ENCODE measurements at regions not wholly inside any gene's neighbourhood (a gene's known extent, or its start where the extent isn't known, plus 50 kb on each side); places are given as distances from the start of the nearest gene placed in this dataset.

DNA sequence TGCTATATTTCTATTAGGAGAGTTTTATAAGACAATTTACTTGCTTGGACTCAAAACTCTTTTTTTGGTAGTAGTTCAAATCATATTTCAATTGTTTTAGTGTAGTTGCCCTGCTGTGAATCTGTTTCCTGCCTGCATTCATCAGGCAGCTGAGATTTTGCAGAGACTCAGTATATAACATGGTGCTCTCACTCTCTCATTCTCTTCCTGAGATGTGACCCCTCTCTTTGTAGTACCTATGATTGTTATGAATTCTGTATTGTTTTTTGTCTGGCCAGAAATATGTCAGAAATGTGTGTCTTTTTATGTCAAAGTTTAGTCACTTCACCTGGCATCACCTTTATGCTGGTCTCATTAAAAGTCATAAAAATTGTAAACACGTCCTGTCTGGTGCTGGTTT, 374.0 kb downstream of the RAPGEF2 start:
- Histone ChIP-seq H3K27me3 (ENCODE audit: control insufficient read depth in 2 of 2, insufficient read depth in 2 of 2, low read length in 2 of 2) (no peaks in the 10 kb centered on the region), H3K9me3 (ENCODE audit: control insufficient read depth in 2 of 2, low read length in 2 of 2) (no peaks in the 10 kb centered on the region), H3K36me3 (ENCODE audit: control insufficient read depth in 2 of 2, insufficient read depth in 2 of 2, low read length in 2 of 2) (no peaks in the 10 kb centered on the region), H3K27ac (ENCODE audit: low read depth in 2 of 2, low read length in 2 of 2) (no peak overlapping the region), H3K4me1 (ENCODE audit: control insufficient read depth in 2 of 2, insufficient read depth in 2 of 2, low read length in 2 of 2) (no peaks in the 10 kb centered on the region), H3K9ac (ENCODE audit: low read depth in 1 of 2, low read length in 2 of 2) (no peak overlapping the region), H3K4me3 (ENCODE audit: low read length in 2 of 2) (no peak overlapping the region)

DNA sequence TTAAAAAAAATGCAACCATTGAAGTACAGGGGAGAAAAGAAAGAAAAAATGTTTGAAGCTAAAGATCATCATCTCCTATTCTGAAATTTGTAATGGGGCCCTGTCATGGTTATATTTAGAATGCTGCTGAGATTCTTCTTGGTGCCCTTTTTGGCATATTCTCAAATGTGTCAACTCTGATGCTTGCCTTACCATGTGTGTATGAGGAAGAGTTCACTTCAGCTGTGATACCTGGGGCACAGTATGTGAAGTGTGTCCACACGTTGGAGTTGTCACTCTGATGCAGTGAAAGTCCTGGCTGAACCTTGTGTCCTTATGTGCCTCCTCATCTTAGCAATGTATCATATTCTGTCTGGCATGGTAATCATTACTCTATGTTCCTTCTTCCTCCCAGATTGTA, 377.9 kb downstream of the RAPGEF2 start:
- H3K4me3 ChIP-seq (ENCODE audit: low read length in 2 of 2) = no peak overlapping the region
- H3K9ac ChIP-seq (ENCODE audit: low read depth in 1 of 2, low read length in 2 of 2) = no peak overlapping the region
- H3K4me1 ChIP-seq (ENCODE audit: control insufficient read depth in 2 of 2, insufficient read depth in 2 of 2, low read length in 2 of 2) = no peaks in the 10 kb centered on the region
- H3K9me3 ChIP-seq (ENCODE audit: control insufficient read depth in 2 of 2, low read length in 2 of 2) = no peaks in the 10 kb centered on the region
- H3K27ac ChIP-seq (ENCODE audit: low read depth in 2 of 2, low read length in 2 of 2) = no peak overlapping the region
- H3K27me3 ChIP-seq (ENCODE audit: control insufficient read depth in 2 of 2, insufficient read depth in 2 of 2, low read length in 2 of 2) = no peaks in the 10 kb centered on the region
- H3K36me3 ChIP-seq (ENCODE audit: control insufficient read depth in 2 of 2, insufficient read depth in 2 of 2, low read length in 2 of 2) = no peaks in the 10 kb centered on the region

DNA sequence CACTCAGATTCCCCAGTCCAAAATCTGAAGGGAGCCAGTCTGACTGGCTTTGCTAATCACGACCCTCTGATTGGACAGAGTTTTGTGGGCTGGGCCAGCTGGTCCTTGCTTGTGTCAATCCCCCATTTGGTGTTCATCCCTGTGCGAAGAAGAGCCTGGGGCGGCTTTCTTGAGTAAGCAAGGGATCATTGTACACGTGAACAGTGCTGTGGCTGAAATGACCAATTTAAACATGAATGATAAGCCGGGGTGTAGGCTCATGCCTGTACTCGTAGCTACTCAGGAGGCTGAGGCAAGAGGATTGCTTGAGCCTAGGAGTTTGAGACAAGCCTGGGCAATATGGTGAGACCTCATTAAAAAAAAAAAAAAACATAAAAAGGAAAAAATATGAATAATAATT, 379.1 kb downstream of the RAPGEF2 start:
- no peaks in the 10 kb centered on the region for H3K9me3 ChIP-seq (ENCODE audit: control insufficient read depth in 2 of 2, low read length in 2 of 2)
- no peak overlapping the region for H3K27ac ChIP-seq (ENCODE audit: low read depth in 2 of 2, low read length in 2 of 2)
- no peaks in the 10 kb centered on the region for H3K27me3 ChIP-seq (ENCODE audit: control insufficient read depth in 2 of 2, insufficient read depth in 2 of 2, low read length in 2 of 2)
- H3K9ac ChIP-seq (ENCODE audit: low read depth in 1 of 2, low read length in 2 of 2) = no peak overlapping the region
- H3K36me3 ChIP-seq (ENCODE audit: control insufficient read depth in 2 of 2, insufficient read depth in 2 of 2, low read length in 2 of 2) = no peaks in the 10 kb centered on the region
- no peaks in the 10 kb centered on the region for H3K4me1 ChIP-seq (ENCODE audit: control insufficient read depth in 2 of 2, insufficient read depth in 2 of 2, low read length in 2 of 2)
- no peak overlapping the region for H3K4me3 ChIP-seq (ENCODE audit: low read length in 2 of 2)

DNA sequence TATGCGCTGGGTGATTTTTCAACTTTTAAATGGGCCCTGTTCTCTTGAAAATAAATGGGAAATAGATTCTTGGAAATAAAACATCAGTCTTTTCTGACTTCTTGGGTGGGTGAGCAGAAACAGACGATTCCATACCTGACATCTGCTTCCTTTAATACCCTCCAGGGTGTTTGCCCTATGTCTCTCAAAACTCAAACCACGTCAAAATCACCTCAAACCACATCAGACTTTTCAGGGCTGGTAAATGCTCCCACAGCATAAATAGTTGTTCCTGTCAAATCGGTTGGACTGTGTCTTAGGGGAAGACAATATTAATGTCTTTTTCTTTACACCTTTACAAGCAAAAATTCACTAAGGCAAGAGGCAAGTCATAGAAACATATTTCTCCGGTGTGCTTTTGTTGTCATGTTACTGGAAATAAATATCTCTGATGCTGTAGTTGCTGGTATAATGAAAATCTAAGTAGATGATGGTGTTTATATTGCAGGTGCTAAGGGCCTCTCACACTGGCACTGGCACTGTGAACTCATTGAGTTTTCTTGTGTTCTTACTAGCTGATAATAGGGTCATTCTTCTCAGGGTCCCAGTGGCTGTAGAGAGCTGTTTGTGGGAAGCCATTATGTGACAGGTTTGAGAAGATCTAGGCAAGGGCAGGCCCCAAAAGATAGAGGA, 380.4 kb downstream of the RAPGEF2 start:
- no peaks in the 10 kb centered on the region for H3K9me3 ChIP-seq (ENCODE audit: control insufficient read depth in 2 of 2, low read length in 2 of 2)
- no peak overlapping the region for H3K4me3 ChIP-seq (ENCODE audit: low read length in 2 of 2)
- H3K4me1 ChIP-seq (ENCODE audit: control insufficient read depth in 2 of 2, insufficient read depth in 2 of 2, low read length in 2 of 2) = no peaks in the 10 kb centered on the region
- no peak overlapping the region for H3K27ac ChIP-seq (ENCODE audit: low read depth in 2 of 2, low read length in 2 of 2)
- H3K27me3 ChIP-seq (ENCODE audit: control insufficient read depth in 2 of 2, insufficient read depth in 2 of 2, low read length in 2 of 2) = no peaks in the 10 kb centered on the region
- H3K36me3 ChIP-seq (ENCODE audit: control insufficient read depth in 2 of 2, insufficient read depth in 2 of 2, low read length in 2 of 2) = no peaks in the 10 kb centered on the region
- no peak overlapping the region for H3K9ac ChIP-seq (ENCODE audit: low read depth in 1 of 2, low read length in 2 of 2)

DNA sequence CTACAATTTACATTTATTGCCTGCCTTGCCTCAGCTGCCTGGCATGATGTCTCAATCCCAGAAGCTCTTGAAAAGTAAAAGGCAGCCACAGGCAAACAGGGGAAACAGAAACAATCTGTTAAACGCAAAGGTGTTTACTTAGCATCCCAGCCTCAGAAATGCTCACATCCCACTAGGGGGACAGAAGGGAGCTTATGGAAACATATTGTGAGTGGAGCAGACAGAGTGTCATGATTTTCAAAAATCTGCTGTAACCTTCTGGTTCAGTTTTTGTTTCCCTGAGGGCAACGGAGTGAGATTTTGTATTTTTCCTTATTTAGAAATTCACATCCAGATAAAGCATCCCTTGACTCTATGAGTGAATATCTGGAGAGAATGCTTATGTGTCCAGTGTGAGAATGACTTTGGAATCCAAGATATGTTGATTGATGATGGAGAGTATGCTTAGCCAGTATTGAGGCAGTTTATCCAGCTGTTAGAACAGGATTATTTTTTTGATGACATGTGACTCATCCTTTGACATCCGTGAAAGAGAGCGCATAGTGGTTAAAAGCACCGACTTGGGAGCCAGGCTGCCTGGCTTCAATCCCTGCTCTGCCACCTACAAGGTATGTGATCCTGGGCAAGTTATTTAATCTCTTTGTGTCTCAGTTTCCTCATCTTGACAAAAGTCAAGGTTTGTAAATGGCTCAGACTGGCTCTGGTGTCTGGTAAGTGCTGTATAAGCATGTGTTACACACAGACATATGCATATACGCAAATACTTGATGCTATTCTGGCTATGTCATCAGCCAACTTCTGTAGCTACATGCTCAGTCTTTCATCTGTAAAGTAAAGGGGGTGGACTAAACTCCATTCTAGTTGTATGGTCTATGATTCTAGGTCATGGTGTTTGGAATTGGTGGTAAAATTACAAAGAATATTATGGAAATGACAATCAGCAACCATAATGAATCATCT, 381.2 kb downstream of the RAPGEF2 start:
- H3K36me3 ChIP-seq (ENCODE audit: control insufficient read depth in 2 of 2, insufficient read depth in 2 of 2, low read length in 2 of 2) = no peaks in the 10 kb centered on the region
- no peaks in the 10 kb centered on the region for H3K9me3 ChIP-seq (ENCODE audit: control insufficient read depth in 2 of 2, low read length in 2 of 2)
- H3K9ac ChIP-seq (ENCODE audit: low read depth in 1 of 2, low read length in 2 of 2) = no peak overlapping the region
- no peak overlapping the region for H3K4me3 ChIP-seq (ENCODE audit: low read length in 2 of 2)
- no peak overlapping the region for H3K27ac ChIP-seq (ENCODE audit: low read depth in 2 of 2, low read length in 2 of 2)
- no peaks in the 10 kb centered on the region for H3K27me3 ChIP-seq (ENCODE audit: control insufficient read depth in 2 of 2, insufficient read depth in 2 of 2, low read length in 2 of 2)
- H3K4me1 ChIP-seq (ENCODE audit: control insufficient read depth in 2 of 2, insufficient read depth in 2 of 2, low read length in 2 of 2) = no peaks in the 10 kb centered on the region

DNA sequence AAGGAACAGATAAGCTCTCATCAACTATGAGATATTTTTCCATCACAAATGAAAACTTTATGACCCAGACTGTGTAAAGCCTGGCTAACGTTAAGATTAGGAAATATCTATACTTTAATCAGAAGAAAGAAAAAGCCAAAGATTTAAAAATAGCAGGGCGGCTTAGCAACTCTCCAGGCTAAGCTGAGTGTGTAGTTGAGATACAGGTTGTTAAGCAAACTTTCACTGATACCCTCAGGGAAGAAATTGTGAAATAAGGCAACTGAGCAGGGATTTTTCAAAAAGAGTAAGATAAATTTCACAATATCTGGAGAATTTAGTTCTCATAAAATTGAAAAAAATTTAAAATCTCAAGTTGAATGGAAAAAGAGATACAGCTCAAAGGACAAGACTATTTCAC, 382.0 kb downstream of the RAPGEF2 start:
- H3K27me3 ChIP-seq (ENCODE audit: control insufficient read depth in 2 of 2, insufficient read depth in 2 of 2, low read length in 2 of 2) = no peaks in the 10 kb centered on the region
- H3K4me3 ChIP-seq (ENCODE audit: low read length in 2 of 2) = no peak overlapping the region
- H3K9me3 ChIP-seq (ENCODE audit: control insufficient read depth in 2 of 2, low read length in 2 of 2) = no peaks in the 10 kb centered on the region
- H3K4me1 ChIP-seq (ENCODE audit: control insufficient read depth in 2 of 2, insufficient read depth in 2 of 2, low read length in 2 of 2) = no peaks in the 10 kb centered on the region
- no peaks in the 10 kb centered on the region for H3K36me3 ChIP-seq (ENCODE audit: control insufficient read depth in 2 of 2, insufficient read depth in 2 of 2, low read length in 2 of 2)
- no peak overlapping the region for H3K27ac ChIP-seq (ENCODE audit: low read depth in 2 of 2, low read length in 2 of 2)
- no peak overlapping the region for H3K9ac ChIP-seq (ENCODE audit: low read depth in 1 of 2, low read length in 2 of 2)

DNA sequence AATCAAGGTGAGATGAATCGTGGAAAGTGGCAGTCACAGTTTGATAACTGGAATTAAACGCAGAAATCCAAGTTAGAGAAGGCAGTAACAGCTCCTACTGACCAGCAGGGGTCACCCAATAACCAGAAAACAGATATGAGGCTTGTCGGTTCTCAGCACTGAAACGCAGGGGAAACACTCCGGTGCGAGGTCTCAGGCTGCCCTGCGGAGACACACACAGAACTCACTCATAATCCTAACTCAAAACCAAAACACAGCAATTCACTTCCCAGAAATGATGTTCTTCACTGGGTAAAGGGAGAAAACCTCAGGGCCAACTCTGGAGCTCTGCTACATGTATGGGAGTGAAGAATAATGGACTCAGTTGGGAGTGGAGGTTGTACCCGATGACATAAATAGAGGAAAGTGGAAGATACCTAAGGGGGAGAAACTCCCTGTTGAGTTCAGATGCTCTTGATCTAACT, 384.4 kb downstream of the RAPGEF2 start:
- Histone ChIP-seq H3K9me3 (ENCODE audit: control insufficient read depth in 2 of 2, low read length in 2 of 2) (no peaks in the 10 kb centered on the region), H3K4me3 (ENCODE audit: low read length in 2 of 2) (no peak overlapping the region), H3K27me3 (ENCODE audit: control insufficient read depth in 2 of 2, insufficient read depth in 2 of 2, low read length in 2 of 2) (no peaks in the 10 kb centered on the region), H3K4me1 (ENCODE audit: control insufficient read depth in 2 of 2, insufficient read depth in 2 of 2, low read length in 2 of 2) (no peaks in the 10 kb centered on the region), H3K27ac (ENCODE audit: low read depth in 2 of 2, low read length in 2 of 2) (no peak overlapping the region), H3K9ac (ENCODE audit: low read depth in 1 of 2, low read length in 2 of 2) (no peak overlapping the region), H3K36me3 (ENCODE audit: control insufficient read depth in 2 of 2, insufficient read depth in 2 of 2, low read length in 2 of 2) (no peaks in the 10 kb centered on the region)

DNA sequence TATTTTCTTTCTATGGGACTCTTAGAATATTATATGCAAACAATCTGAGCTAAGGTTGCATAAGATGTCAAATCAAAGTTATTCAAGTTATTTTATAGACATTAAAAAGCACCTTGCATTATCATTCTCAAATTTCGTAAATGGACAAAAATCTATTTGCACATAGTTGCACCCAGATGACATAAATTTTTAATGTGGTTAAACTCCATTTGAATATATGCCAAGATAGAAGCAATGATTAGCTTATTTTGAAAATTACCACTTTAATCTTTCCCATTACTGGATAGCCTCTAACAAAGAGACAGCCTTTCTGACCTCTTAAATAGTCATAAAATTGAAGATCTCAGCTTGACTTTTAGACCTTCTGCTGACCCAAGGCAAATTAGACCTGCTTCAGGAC, 386.8 kb downstream of the RAPGEF2 start:
- Histone ChIP-seq H3K36me3 (ENCODE audit: control insufficient read depth in 2 of 2, insufficient read depth in 2 of 2, low read length in 2 of 2) (no peaks in the 10 kb centered on the region), H3K27me3 (ENCODE audit: control insufficient read depth in 2 of 2, insufficient read depth in 2 of 2, low read length in 2 of 2) (no peaks in the 10 kb centered on the region), H3K9me3 (ENCODE audit: control insufficient read depth in 2 of 2, low read length in 2 of 2) (no peaks in the 10 kb centered on the region), H3K4me3 (ENCODE audit: low read length in 2 of 2) (no peak overlapping the region), H3K4me1 (ENCODE audit: control insufficient read depth in 2 of 2, insufficient read depth in 2 of 2, low read length in 2 of 2) (no peaks in the 10 kb centered on the region), H3K27ac (ENCODE audit: low read depth in 2 of 2, low read length in 2 of 2) (no peak overlapping the region), H3K9ac (ENCODE audit: low read depth in 1 of 2, low read length in 2 of 2) (no peak overlapping the region)

DNA sequence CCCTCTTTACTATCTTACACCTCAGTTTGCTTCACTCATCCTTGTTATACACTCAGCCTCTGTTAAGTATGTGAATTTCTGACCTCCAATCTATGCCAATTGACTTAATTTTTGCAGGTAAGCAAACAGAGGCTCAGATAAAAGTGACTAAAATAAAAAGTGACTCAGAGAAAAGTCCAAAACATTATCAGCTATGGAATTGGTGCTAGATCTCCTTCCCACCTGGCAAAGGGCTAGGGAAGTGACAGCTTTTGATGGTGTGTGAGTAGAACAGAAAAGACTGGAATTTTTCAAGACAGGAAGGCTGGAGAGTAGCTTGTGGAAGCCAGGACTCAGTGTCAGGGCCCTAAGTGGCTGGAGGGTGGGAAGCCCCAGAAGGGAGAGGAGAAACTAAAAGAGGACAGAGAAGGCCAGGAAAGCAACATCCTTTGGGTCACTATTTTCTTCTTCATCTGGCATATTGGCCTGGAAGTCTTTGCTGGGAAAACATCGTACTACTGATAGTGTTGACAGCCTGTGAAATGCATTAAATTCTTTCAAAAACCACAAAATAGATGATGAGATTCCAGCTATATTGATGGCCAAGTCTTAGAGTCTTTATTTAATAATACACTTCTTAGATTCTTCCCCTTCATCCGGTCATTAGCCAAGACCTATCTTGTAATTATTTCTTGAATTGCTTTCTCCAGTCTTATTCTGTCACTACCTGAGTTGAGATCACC, 392.8 kb downstream of the RAPGEF2 start:
- Histone ChIP-seq H3K4me3 (ENCODE audit: low read length in 2 of 2) (no peak overlapping the region), H3K27me3 (ENCODE audit: control insufficient read depth in 2 of 2, insufficient read depth in 2 of 2, low read length in 2 of 2) (no peaks in the 10 kb centered on the region), H3K9me3 (ENCODE audit: control insufficient read depth in 2 of 2, low read length in 2 of 2) (no peaks in the 10 kb centered on the region), H3K4me1 (ENCODE audit: control insufficient read depth in 2 of 2, insufficient read depth in 2 of 2, low read length in 2 of 2) (no peaks in the 10 kb centered on the region), H3K27ac (ENCODE audit: low read depth in 2 of 2, low read length in 2 of 2) (no peak overlapping the region), H3K36me3 (ENCODE audit: control insufficient read depth in 2 of 2, insufficient read depth in 2 of 2, low read length in 2 of 2) (no peaks in the 10 kb centered on the region), H3K9ac (ENCODE audit: low read depth in 1 of 2, low read length in 2 of 2) (no peak overlapping the region)

DNA sequence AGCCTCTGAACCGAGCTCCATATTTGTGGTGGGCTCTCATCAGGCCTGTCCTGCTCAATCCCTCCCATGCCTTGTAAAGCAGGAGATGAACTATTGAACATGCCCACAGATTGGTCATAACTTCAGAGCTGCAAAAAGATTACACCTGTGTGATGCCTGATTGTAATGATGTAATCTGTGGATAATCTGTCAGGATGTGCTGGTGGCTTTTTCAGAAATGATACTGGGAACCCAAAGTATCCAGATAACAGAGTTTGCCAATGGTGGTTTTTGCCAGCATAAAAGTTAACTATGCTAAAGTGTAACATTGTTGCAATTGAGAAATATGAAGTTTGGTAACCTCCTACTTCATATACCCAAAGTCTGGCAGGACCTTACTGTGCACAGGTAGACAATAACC, 393.4 kb downstream of the RAPGEF2 start:
- no peaks in the 10 kb centered on the region for H3K9me3 ChIP-seq (ENCODE audit: control insufficient read depth in 2 of 2, low read length in 2 of 2)
- no peak overlapping the region for H3K9ac ChIP-seq (ENCODE audit: low read depth in 1 of 2, low read length in 2 of 2)
- no peaks in the 10 kb centered on the region for H3K4me1 ChIP-seq (ENCODE audit: control insufficient read depth in 2 of 2, insufficient read depth in 2 of 2, low read length in 2 of 2)
- H3K36me3 ChIP-seq (ENCODE audit: control insufficient read depth in 2 of 2, insufficient read depth in 2 of 2, low read length in 2 of 2) = no peaks in the 10 kb centered on the region
- no peaks in the 10 kb centered on the region for H3K27me3 ChIP-seq (ENCODE audit: control insufficient read depth in 2 of 2, insufficient read depth in 2 of 2, low read length in 2 of 2)
- H3K4me3 ChIP-seq (ENCODE audit: low read length in 2 of 2) = no peak overlapping the region
- H3K27ac ChIP-seq (ENCODE audit: low read depth in 2 of 2, low read length in 2 of 2) = no peak overlapping the region

Data from mucosa of rectum (tissue), 2 donors.